ENCODE measurements at regions not wholly inside any gene's neighbourhood (a gene's known extent, or its start where the extent isn't known, plus 50 kb on each side); places are given as distances from the start of the nearest gene placed in this dataset.

DNA sequence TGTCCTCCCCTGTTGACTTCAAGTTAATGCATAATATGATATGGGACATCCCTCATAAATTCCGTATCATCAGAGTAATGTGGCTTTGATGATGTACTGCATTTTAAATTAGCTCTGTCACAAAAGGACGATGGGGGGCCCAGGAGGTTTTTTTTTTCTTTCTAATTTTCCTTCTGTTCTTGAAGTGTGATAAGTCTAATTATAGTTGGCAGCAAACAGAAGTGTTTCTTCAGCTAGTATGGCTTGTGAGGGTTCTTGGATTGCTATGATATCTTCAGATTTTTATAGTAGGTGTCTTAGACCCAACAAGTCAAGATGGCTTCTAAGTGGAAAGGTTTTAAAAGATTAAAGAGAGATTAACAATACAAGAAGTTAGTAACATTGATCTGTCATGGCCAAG is 796.2 kb upstream of the RBFOX1 start:
- TF ChIP-seq, protein P1, sequence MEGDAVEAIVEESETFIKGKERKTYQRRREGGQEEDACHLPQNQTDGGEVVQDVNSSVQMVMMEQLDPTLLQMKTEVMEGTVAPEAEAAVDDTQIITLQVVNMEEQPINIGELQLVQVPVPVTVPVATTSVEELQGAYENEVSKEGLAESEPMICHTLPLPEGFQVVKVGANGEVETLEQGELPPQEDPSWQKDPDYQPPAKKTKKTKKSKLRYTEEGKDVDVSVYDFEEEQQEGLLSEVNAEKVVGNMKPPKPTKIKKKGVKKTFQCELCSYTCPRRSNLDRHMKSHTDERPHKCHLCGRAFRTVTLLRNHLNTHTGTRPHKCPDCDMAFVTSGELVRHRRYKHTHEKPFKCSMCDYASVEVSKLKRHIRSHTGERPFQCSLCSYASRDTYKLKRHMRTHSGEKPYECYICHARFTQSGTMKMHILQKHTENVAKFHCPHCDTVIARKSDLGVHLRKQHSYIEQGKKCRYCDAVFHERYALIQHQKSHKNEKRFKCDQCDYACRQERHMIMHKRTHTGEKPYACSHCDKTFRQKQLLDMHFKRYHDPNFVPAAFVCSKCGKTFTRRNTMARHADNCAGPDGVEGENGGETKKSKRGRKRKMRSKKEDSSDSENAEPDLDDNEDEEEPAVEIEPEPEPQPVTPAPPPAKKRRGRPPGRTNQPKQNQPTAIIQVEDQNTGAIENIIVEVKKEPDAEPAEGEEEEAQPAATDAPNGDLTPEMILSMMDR (IDR thresholded peaks at IDR 0.05): no peak
- no peak for ATAC-seq (ENCODE audit: low FRiP score)
- no peak for DNase-seq (ENCODE audit: low spot score)

DNA sequence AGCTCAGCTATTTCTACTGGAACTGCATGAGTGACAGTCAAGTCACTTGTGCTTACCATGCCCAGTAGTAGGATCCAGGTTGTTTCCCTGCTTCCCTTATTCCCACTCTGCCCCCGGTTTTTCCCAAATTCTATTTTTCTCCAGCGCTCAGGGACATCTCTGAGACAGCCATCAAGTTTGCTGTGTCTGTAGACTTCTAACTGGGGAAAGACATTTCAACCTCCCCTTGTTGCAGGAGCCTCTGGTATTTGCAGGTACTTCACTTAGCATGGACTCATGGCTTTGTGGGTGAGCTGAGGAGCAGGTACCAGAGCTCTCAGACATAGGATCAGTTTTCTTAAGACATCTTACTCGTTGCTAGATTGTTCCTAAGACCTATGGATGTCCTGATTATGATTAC is 801.6 kb upstream of the RBFOX1 start:
- no peak for DNase-seq (ENCODE audit: low spot score)
- ATAC-seq (ENCODE audit: low FRiP score): no peak
- TF ChIP-seq, protein P1 (IDR thresholded peaks at IDR 0.05): no peak

DNA sequence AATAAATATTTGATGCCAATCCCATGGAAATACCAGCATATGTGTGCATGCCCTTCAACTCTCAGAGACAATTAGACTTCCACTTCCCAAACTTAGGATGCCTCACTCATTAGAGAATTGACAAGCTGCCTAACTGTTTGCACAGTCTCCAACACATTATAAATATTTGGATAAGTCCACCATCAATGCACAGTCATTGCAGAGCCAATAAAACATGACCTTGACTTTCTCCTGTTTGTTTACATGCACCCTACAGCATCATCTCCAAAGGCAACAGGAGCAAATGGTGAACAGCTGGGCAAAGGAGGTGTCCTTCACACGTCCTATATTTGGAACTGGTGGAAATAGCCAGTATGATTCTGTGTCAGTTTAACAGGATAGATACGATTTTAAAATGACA is 804.4 kb upstream of the RBFOX1 start:
- TF ChIP-seq, protein P1 (IDR thresholded peaks at IDR 0.05): no peak
- DNase-seq (ENCODE audit: low spot score) (no peak), ATAC-seq (ENCODE audit: low FRiP score) (no peak)

DNA sequence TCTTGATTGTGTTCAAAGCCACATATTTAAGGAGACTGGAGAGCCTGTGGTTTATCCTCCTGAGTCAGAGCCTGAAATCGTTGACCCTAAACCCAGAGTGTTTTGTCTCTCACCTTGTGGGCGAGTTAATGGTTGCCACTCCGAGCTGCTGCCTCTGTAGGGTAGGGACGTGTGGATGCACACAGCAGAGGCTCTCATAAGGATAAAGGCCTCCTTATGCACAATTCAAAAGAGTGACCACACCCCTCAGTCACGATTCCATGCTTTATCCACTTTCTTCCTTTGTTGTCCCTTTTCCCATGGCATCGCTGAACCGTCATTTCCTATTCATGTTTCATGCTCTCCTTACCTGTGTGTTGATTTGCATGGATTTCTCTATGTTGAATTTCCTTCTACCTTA is 805.0 kb upstream of the RBFOX1 start:
- TF ChIP-seq, protein P1 (IDR thresholded peaks at IDR 0.05): no peak
- ATAC-seq (ENCODE audit: low FRiP score): no peak
- no peak for DNase-seq (ENCODE audit: low spot score)

DNA sequence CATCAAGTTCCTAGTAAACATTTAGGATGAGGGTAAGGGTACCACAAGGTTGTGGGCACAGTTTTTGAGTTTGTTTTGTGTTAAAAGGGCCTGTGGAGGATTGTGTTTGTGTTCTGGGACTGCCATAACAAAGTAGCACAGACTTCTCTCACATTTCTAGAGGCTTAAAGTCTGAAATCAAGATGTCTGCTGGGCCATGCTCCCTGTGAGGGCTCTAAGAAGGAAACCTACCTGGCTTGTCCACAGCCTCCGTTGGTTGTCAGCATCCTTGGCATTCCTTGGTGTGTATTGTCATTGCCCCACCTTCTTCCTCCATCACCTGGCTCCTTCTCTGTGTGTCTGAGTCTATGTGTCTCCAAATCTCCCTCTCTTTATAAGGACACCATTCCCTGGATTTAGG is 808.1 kb upstream of the RBFOX1 start:
- DNase-seq (ENCODE audit: low spot score): no peak

DNA sequence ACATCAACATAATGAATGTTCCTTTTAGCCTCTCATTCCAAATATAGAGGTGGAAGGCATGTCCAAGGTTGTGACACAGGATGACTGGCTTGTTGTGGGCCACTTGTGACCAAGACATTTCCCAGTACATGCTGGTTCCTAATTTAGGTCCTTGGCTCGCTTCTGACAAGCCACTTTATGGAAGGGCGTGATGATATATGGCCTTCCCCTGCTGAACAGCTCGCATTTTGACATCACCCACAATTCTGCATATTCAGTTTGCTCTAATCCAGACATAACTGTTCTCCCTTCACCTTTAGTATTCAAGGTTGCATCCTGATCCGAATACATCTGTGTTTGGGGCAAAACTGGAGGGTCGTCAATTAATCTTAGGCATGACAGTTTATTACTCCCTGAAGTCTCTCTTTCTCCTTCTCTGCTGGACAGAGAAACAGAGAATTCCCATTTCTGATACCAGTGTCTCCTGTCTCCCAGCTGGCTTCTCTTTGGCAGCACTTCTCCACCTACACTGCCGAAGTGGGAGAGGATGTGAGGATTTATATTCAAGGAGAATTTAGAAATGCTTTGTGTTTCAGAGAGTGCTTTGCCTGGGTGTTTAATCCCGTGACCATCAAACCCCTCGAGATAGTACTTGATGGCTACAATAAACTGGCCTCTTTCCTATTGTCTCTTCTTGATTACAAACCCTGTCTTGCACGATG is 815.5 kb upstream of the RBFOX1 start:
- ATAC-seq (ENCODE audit: low FRiP score) (no peak), DNase-seq (ENCODE audit: low spot score) (no peak)
- TF ChIP-seq, protein P1 (IDR thresholded peaks at IDR 0.05): no peak

More for the DNA sequence above, 808.1 kb upstream of the RBFOX1 start:
- TF ChIP-seq, protein P1 (IDR thresholded peaks at IDR 0.05): no peak
- ATAC-seq (ENCODE audit: low FRiP score): no peak

DNA sequence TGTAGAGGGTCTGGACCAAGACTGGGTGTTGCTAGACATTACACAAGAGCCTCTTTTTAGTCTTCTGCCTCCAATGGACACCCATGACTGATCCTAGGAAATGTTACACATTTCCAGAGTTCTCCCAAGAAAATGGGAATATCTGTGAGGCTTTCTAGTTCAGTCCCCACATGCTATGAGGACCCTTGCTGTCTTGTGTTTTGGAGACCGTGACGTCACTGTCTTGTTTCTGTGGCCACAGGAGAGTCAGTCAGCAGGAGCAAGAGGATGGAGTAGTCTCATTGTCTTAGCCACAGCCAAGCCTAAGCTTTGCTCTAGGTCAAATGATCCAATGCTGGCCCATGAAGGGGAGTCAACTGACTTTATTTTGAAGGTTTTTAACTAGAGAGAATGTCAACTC is 820.1 kb upstream of the RBFOX1 start:
- no peak for DNase-seq (ENCODE audit: low spot score)
- TF ChIP-seq, protein P1 (IDR thresholded peaks at IDR 0.05): no peak

More for the DNA sequence above, 820.1 kb upstream of the RBFOX1 start:
- ATAC-seq (ENCODE audit: low FRiP score): no peak
